ENCODE measurements at regions not wholly inside any gene's neighbourhood (a gene's known extent, or its start where the extent isn't known, plus 50 kb on each side); places are given as distances from the start of the nearest gene placed in this dataset.

DNA sequence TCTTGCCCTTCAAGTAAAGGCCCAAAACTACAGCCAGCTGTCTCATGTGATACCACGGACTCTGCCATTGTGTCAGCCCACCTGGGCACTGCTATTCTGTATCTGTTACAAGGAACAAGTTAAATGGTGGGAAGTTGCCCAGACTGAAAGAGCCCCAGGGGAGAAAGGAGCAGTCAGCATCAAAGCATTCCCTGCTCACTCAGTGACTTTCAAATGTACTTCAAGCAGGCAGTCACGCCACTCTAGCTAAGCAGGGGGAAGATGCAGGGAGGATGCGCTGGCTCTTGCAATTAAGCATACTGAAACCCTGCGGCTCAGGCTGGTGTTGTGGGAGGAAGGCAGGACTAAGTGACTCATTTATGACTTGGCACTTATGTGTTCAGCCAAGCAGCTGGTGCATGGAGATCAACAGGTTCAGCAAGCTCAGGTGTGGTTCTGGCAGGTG is 1249.6 kb downstream of the TYW1 start:
- TF ChIP-seq EZH2 (IDR thresholded peaks at IDR 0.05) (no peak), POLR2AphosphoS5 (IDR thresholded peaks at IDR 0.05; ENCODE audit: borderline replicate concordance, low read depth, low read length) (no peak)
